WERI-Rb-1 (cell line): ENCODE measurements at regions not wholly inside any gene's neighbourhood (a gene's known extent, or its start where the extent isn't known, plus 50 kb on each side); places are given as distances from the start of the nearest gene placed in this dataset.

Experiments used
- DNase-seq: peaks from one replicate; pipeline ENCODE4 v3.0.0-alpha.2; 2020
- H3K27ac ChIP-seq: fragments of 250-450 bp; sonication (Bioruptor Pico); 2 replicates; pipeline ENCODE4 v1.5.1; 2020; ENCODE audit warnings: mild to moderate bottlenecking, moderate library complexity
- H3K27me3 ChIP-seq: fragments of 250-450 bp; sonication (Bioruptor Pico); 2 replicates; pipeline ENCODE4 v1.5.1; 2021; ENCODE audit warnings: mild to moderate bottlenecking, low read depth, moderate library complexity; ENCODE audit not compliant: insufficient read depth, severe bottlenecking
- H3K36me3 ChIP-seq: fragments of 250-450 bp; sonication (Bioruptor Pico); 2 replicates; pipeline ENCODE4 v1.5.1; 2020; ENCODE audit warnings: mild to moderate bottlenecking, moderate library complexity
- H3K4me3 ChIP-seq: 2 replicates; pipeline ENCODE4 v1.5.1; 2011; ENCODE audit warnings: low read depth, mild to moderate bottlenecking, control low read depth, low read length
- H3K9me3 ChIP-seq: fragments of 250-450 bp; sonication (Bioruptor Pico); 2 replicates; pipeline ENCODE4 v1.5.1; 2021; ENCODE audit warnings: mild to moderate bottlenecking, moderate library complexity; ENCODE audit not compliant: severe bottlenecking
- CTCF ChIP-seq: IDR thresholded peaks from 2 replicates; pipeline ENCODE4 v1.5.1; 2011; ENCODE audit warnings: low read depth, mild to moderate bottlenecking, control low read depth, inconsistent platforms, low read length

- Histone ChIP-seq H3K27ac (0 out of 2 replicates have a peak overlapping the region, but pooled peaks have one; percentile 29), H3K27me3 (no peaks in the 10 kb centered on the region), H3K9me3 (no peaks in the 10 kb centered on the region), H3K36me3 (no peaks in the 10 kb centered on the region), H3K4me3 (no peak overlapping the region)
- no peak for TF ChIP-seq CTCF
- DNase-seq = peak; percentile 50
Measured at GRCh38 chr5:167440846-167441245, 850.6 kb upstream of the WWC1 start.

GRCh38 chr5:167442922-167443321, 848.5 kb upstream of the WWC1 start:
- TF ChIP-seq CTCF = no peak
- Histone ChIP-seq H3K9me3 (no peaks in the 10 kb centered on the region), H3K36me3 (no peaks in the 10 kb centered on the region), H3K4me3 (no peak overlapping the region), H3K27me3 (no peaks in the 10 kb centered on the region), H3K27ac (no peak overlapping the region)
- DNase-seq = no peak

GRCh38 chr5:167447466-167448375, 843.7 kb upstream of the WWC1 start:
- TF ChIP-seq CTCF = no peak
- H3K36me3 ChIP-seq = no peaks in the 10 kb centered on the region
- no peak overlapping the region for H3K27ac ChIP-seq
- H3K4me3 ChIP-seq = no peak overlapping the region
- no peaks in the 10 kb centered on the region for H3K27me3 ChIP-seq
- no peak for DNase-seq
- H3K9me3 ChIP-seq = no peaks in the 10 kb centered on the region

DNA sequence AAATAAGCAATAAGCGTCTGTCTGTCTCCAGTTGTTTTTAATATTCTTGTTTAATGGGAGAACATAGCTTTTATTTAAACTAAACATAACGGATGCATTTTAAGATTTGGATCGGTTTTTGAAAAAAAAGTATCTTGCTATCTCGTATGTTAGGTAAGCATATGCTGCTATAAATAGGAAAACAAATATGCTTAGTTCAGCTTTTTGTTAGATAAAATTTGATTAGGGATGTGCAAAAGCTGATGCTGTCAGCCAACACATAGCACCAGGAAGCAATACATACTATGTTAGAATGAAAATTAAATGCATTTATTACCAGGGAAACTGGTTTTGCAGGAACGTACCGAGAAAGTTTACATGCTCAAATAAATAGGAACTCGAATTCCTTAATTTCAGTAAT, 843.1 kb upstream of the WWC1 start:
- H3K27ac ChIP-seq = no peak overlapping the region
- no peak for DNase-seq
- no peak overlapping the region for H3K4me3 ChIP-seq
- H3K36me3 ChIP-seq = no peaks in the 10 kb centered on the region
- H3K27me3 ChIP-seq = no peaks in the 10 kb centered on the region
- H3K9me3 ChIP-seq = no peaks in the 10 kb centered on the region
- TF ChIP-seq CTCF = no peak

GRCh38 chr5:167451076-167451475, 840.4 kb upstream of the WWC1 start:
- Histone ChIP-seq H3K36me3 (no peaks in the 10 kb centered on the region), H3K9me3 (no peaks in the 10 kb centered on the region), H3K27me3 (no peaks in the 10 kb centered on the region), H3K27ac (no peak overlapping the region), H3K4me3 (no peak overlapping the region)
- TF ChIP-seq CTCF = no peak
- DNase-seq = no peak
